Activated CD8-positive, alpha-beta memory T cell treated with anti-CD3 and anti-CD28 coated beads, Interleukin-2, amount 10 ng/mL, durations not matched to agents 7 days and 5 days (primary cell): ENCODE measurements at regions not wholly inside any gene's neighbourhood (a gene's known extent, or its start where the extent isn't known, plus 50 kb on each side); places are given as distances from the start of the nearest gene placed in this dataset.

Source experiments
- ATAC-seq: fragments of 150-1000 bp; cut with Tn5 transposase; one replicate; pipeline ENCODE4 v1.10.0; 2021; ENCODE audit warnings: moderate library complexity
- CTCF ChIA-PET: fragments of 350-600 bp; sonication (Branson Sonifier 250); formaldehyde crosslinking; loops from one replicate; lab custom pipeline; 2021; ENCODE audit warnings: antibody characterized with exemption; lab: Charles Lee
- DNase-seq: peaks from one replicate; pipeline ENCODE4 v3.0.0-alpha.2; 2020
- H3K27ac Mint-ChIP-seq: one replicate; pipeline ENCODE4 v1.8.0; 2021; ENCODE audit warnings: mild to moderate bottlenecking, mixed read lengths
- H3K27me3 Mint-ChIP-seq: one replicate; pipeline ENCODE4 v1.8.0; 2021; ENCODE audit warnings: mixed read lengths
- H3K36me3 Mint-ChIP-seq: one replicate; pipeline ENCODE4 v1.8.0; 2021; ENCODE audit warnings: mild to moderate bottlenecking, mixed read lengths
- H3K4me1 Mint-ChIP-seq: one replicate; pipeline ENCODE4 v1.8.0; 2021; ENCODE audit warnings: mixed read lengths
- H3K4me3 Mint-ChIP-seq: one replicate; pipeline ENCODE4 v1.8.0; 2021; ENCODE audit warnings: mild to moderate bottlenecking, moderate library complexity, mixed read lengths
- H3K9me3 Mint-ChIP-seq: one replicate; pipeline ENCODE4 v1.8.0; 2022; ENCODE audit warnings: low read depth, mixed read lengths

DNA sequence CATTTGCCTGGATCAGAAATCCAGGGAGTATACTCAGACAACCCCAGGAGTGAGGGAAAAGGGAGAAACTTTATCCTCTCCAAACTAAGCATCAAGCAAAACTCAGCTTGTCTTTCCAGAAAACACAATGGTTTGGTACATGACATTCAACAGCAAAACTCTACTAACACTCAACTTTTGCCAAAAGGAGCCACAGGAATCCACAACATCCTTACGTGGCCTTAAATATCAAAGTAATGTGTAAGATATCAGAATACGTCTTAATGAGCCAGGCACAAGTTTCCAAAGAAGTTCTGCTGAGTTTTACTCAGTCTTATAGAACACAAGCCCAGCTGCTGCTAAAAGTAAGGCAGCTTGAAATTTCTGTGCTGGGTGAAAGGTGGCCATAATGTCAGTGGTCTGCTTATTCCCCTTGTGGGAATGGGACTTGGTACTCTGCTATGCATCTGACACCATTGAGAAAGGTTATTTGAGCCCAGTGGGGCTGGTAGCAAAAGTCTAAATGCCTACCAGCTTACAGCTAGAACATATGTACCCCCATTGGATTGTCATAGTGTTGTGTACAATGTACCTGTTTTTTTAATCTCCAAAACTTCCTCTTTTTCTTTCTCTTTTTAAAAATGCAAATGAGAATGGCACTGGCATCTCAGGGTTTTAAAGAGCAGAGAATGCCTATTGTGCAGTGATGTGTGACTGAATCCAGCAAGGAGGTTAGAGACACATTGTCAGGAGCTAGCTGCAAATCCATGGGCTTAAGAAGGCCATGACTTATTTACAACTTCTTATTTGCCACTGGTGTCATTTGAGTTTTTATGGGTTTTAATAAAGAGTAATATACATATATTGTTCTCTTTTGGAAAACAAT, 62.0 kb upstream of the ST6GALNAC3 start:
- Mint-ChIP-seq H3K36me3 (no peaks in the 10 kb centered on the region), H3K27ac (no peak overlapping the region), H3K4me1 (no peaks in the 10 kb centered on the region), H3K4me3 (no peak overlapping the region), H3K27me3 (peaks cover 2% of the 10 kb centered on the region), H3K9me3 (no peaks in the 10 kb centered on the region)
- CTCF ChIA-PET = no interaction called here
- ATAC-seq (no peak), DNase-seq (no peak)

DNA sequence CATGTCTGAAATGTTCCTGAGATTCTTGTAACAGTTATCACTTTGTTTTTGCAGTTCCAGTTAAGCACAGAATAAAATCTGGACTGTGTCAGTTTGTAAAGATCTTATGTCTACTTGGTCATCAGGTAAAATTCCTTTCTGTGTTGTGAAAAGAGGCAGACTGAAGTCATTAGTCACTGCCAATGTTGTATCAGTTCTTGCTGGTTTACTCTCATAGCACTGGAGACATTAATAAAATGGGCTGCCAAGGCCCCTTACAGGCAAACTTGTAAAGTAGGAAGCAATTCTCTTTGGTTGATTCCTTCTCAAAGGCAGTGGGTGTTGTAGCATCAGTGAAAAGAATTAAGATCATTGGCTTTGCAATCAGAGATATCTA, 61.4 kb upstream of the ST6GALNAC3 start:
- no peak for ATAC-seq
- Mint-ChIP-seq H3K36me3 (no peaks in the 10 kb centered on the region), H3K4me1 (no peaks in the 10 kb centered on the region), H3K9me3 (no peaks in the 10 kb centered on the region), H3K27ac (no peak overlapping the region), H3K4me3 (no peak overlapping the region), H3K27me3 (peaks cover 2% of the 10 kb centered on the region)
- DNase-seq = no peak
- CTCF ChIA-PET = no interaction called here

DNA sequence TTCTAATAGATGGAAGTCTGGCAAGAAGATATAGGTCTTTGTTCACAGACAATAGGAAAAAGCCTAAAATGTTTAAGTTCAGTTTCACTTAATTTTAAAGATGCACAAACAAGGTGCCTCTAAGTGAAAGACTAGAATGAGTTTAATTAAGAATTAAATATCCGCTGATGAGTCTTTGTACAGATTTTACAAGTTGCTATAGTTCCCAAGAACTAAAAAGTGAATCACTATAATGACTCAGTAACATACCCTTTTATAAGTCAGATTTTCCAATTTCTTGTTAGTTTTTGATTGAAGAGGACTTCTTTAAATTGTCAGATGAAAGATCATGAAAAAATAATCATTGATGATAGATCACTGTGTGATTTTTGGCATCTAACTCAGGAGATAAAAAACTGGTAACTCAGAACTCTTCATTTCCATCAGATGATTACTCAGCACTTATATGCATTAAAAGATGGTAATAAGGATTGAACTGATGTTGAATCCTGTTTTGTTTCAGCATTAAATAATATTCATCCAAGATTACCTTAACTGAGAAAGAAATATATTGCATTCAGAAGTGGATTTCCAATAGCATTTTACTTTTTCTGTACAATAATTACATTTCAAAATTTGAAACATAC, 59.0 kb upstream of the ST6GALNAC3 start:
- Mint-ChIP-seq H3K4me3 (no peak overlapping the region), H3K36me3 (no peaks in the 10 kb centered on the region), H3K27ac (no peak overlapping the region), H3K4me1 (no peaks in the 10 kb centered on the region), H3K27me3 (peaks cover 7% of the 10 kb centered on the region), H3K9me3 (no peaks in the 10 kb centered on the region)
- DNase-seq (no peak), ATAC-seq (no peak)
- CTCF ChIA-PET = no interaction called here

DNA sequence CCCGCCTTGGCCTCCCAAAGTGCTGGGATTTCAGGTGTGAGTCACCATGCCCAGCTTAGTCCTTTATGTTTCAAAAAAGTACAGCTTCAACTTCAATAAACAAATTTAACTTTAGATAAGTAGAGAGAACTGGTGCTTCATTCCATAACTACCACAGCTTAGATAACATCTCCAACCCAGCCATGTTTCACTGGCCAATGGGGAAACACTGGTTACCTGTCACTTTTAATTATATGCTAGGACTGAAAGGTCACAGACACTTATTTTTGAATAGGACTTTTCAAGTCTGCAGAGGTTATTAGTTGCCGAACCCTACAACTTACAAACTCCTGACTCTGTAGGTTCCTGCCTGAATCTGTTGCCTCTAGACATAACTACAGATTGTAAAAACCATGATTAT, 56.5 kb upstream of the ST6GALNAC3 start:
- no peak overlapping the region for H3K4me3 Mint-ChIP-seq
- no peak for DNase-seq
- no peaks in the 10 kb centered on the region for H3K9me3 Mint-ChIP-seq

DNA sequence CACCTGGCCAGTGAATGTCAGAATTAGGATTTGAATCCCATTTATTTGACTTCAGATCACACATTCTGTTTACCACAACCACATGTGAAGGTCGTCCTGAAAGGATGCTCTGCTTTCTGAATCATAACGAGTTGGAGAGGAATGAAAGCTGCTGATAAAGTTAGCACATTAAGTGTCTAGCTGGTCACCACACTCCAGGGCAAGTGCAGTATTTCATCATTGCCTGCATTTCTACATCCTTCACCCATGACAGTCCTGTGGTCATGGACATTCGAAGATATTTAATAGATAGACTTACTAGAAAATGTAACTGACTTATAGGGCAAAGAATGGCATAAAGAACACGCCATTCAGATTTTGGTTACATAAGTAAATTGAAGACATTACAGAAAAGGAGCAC, 52.7 kb upstream of the ST6GALNAC3 start:
- no peak overlapping the region for H3K4me3 Mint-ChIP-seq
- ATAC-seq (no peak), DNase-seq (no peak)
- peaks cover 7% of the 10 kb centered on the region for H3K27me3 Mint-ChIP-seq
- no peaks in the 10 kb centered on the region for H3K36me3 Mint-ChIP-seq
- no peaks in the 10 kb centered on the region for H3K9me3 Mint-ChIP-seq
- peaks cover 15% of the 10 kb centered on the region for H3K4me1 Mint-ChIP-seq
- no peak overlapping the region for H3K27ac Mint-ChIP-seq
- CTCF ChIA-PET = no interaction called here

More for the DNA sequence above, 56.5 kb upstream of the ST6GALNAC3 start:
- CTCF ChIA-PET = no interaction called here
- Mint-ChIP-seq H3K36me3 (no peaks in the 10 kb centered on the region), H3K4me1 (no peaks in the 10 kb centered on the region), H3K27me3 (peaks cover 7% of the 10 kb centered on the region), H3K27ac (no peak overlapping the region)
- ATAC-seq = no peak

DNA sequence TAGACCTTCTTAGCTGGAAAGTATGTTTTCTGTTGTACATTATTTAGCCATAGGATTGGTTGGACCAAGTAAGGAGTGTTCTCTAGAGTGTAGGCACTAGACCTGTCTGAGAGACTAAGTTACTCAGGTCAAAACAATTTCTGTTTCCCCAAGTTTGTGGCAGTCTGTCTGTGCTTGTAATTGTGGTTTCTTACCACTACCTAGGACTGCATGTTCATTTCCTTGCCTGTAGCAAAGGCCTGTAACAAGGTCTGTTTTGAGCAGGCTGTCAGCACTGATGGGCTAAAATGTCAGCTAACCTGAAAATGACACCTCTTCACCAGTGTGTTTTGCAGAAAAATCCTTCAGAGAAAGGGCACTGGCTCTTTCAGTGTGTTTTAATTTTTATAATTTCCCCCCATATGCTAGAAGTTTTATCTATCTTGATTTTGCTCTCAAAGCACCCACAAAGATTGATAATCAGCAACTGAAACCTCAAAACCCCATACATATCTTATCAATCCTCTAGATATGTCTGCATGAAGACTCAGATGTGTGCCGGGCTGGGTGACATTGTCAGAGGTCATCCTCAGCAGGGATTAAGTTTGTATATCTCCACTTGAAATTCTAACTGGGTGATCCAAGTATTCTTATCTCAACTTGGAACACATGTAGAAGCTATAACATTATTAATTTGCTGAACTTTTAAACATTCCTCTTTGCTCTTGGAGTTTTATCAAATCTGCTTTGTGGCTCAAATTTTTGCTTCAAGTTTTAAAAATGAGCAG, 50.7 kb upstream of the ST6GALNAC3 start:
- Mint-ChIP-seq H3K4me3 (no peak overlapping the region), H3K27me3 (peaks cover 12% of the 10 kb centered on the region), H3K36me3 (no peaks in the 10 kb centered on the region), H3K9me3 (no peaks in the 10 kb centered on the region), H3K4me1 (peaks cover 15% of the 10 kb centered on the region), H3K27ac (peak overlapping the region; percentile 65)
- peak; percentile 94 for ATAC-seq
- CTCF ChIA-PET = no interaction called here
- DNase-seq = peak; percentile 59
